ENCODE measurements at regions not wholly inside any gene's neighbourhood (a gene's known extent, or its start where the extent isn't known, plus 50 kb on each side); places are given as distances from the start of the nearest gene placed in this dataset.

GRCh38 chr7:124423863-124424262 is 341.7 kb downstream of the GPR37 start:
- DNase-seq (ENCODE audit: low read depth) = no peak

- no peak for DNase-seq (ENCODE audit: low read depth)
These were observed 343.5 kb downstream of the GPR37 start for GRCh38 chr7:124422081-124422480.

GRCh38 chr7:124420367-124420766 is 345.2 kb downstream of the GPR37 start:
- DNase-seq (ENCODE audit: low read depth) = no peak

- DNase-seq (ENCODE audit: low read depth) = no peak
These were observed 352.6 kb downstream of the GPR37 start for GRCh38 chr7:124413029-124413428.

- no peak for DNase-seq (ENCODE audit: low read depth)
These were observed 353.1 kb downstream of the GPR37 start for GRCh38 chr7:124412531-124412930.

GRCh38 chr7:124411796-124412195 is 353.8 kb downstream of the GPR37 start:
- DNase-seq (ENCODE audit: low read depth) = no peak

- DNase-seq (ENCODE audit: low read depth) = no peak
These were observed 362.0 kb downstream of the GPR37 start for GRCh38 chr7:124403587-124403986.

GRCh38 chr7:124403112-124403511 is 362.5 kb downstream of the GPR37 start:
- no peak for DNase-seq (ENCODE audit: low read depth)

GRCh38 chr7:124399941-124400340 is 365.7 kb downstream of the GPR37 start:
- DNase-seq (ENCODE audit: low read depth) = no peak

GRCh38 chr7:124398937-124399552 is 366.2 kb upstream of the TMEM229A start:
- DNase-seq (ENCODE audit: low read depth) = no peak

- DNase-seq (ENCODE audit: low read depth) = no peak
These were observed 364.3 kb upstream of the TMEM229A start for GRCh38 chr7:124397134-124397533.

GRCh38 chr7:124390301-124390700 is 357.4 kb upstream of the TMEM229A start:
- DNase-seq (ENCODE audit: low read depth) = no peak

GRCh38 chr7:124388751-124389150 is 355.9 kb upstream of the TMEM229A start:
- DNase-seq (ENCODE audit: low read depth) = no peak

GRCh38 chr7:124387056-124387455 is 354.2 kb upstream of the TMEM229A start:
- DNase-seq (ENCODE audit: low read depth) = no peak

- no peak for DNase-seq (ENCODE audit: low read depth)
These were observed 346.4 kb upstream of the TMEM229A start for GRCh38 chr7:124379296-124379695.

- no peak for DNase-seq (ENCODE audit: low read depth)
These were observed 343.2 kb upstream of the TMEM229A start for GRCh38 chr7:124376111-124376510.

GRCh38 chr7:124375391-124375790 is 342.5 kb upstream of the TMEM229A start:
- no peak for DNase-seq (ENCODE audit: low read depth)

- no peak for DNase-seq (ENCODE audit: low read depth)
These were observed 336.4 kb upstream of the TMEM229A start for GRCh38 chr7:124369310-124369709.

- no peak for DNase-seq (ENCODE audit: low read depth)
These were observed 333.3 kb upstream of the TMEM229A start for GRCh38 chr7:124366118-124366517.

- no peak for DNase-seq (ENCODE audit: low read depth)
These were observed 331.4 kb upstream of the TMEM229A start for GRCh38 chr7:124364283-124364682.

- no peak for DNase-seq (ENCODE audit: low read depth)
These were observed 321.3 kb upstream of the TMEM229A start for GRCh38 chr7:124354201-124354600.

- no peak for DNase-seq (ENCODE audit: low read depth)
These were observed 319.1 kb upstream of the TMEM229A start for GRCh38 chr7:124351950-124352349.

- no peak for DNase-seq (ENCODE audit: low read depth)
These were observed 316.6 kb upstream of the TMEM229A start for GRCh38 chr7:124349443-124349842.

- DNase-seq (ENCODE audit: low read depth) = no peak
These were observed 306.0 kb upstream of the TMEM229A start for GRCh38 chr7:124338861-124339260.
